ENCODE measurements at regions not wholly inside any gene's neighbourhood (a gene's known extent, or its start where the extent isn't known, plus 50 kb on each side); places are given as distances from the start of the nearest gene placed in this dataset.

GRCh38 chr11:15563054-15563453 lies 448.3 kb downstream of the INSC start:
- TF ChIP-seq JUND (IDR thresholded peaks at IDR 0.05; ENCODE audit: low read depth) = no peak
- DNase-seq (ENCODE audit: low read depth in 1 of 2, low spot score in 1 of 2) = no peak
- in situ Hi-C loops (cut with HindIII; ENCODE audit: low pct_unique_long_range_greater_than_20kb, low sequenced_read_pairs) = no loop called here

DNA sequence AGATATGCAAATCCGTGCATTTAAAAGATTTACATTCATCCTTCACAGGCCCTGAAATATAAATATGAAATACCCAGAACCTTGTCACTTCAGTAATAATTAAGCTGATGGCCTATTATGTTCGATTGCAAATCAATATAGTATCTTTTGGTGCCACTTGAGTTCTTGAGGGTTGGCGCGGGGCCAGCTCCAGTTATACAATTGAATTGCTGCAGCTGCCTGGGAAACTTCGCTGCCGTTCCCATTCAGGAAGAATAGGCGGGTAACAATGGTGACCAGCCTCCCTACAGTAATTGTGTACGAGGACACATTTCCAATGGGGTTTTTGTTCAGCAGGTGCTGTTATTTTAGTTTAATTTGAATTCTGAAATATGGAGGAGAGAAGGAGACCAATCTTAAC lies 451.2 kb downstream of the INSC start:
- no peak for DNase-seq (ENCODE audit: low read depth in 1 of 2, low spot score in 1 of 2)
- in situ Hi-C loops (cut with HindIII; ENCODE audit: low pct_unique_long_range_greater_than_20kb, low sequenced_read_pairs) = no loop called here
- no peak for TF ChIP-seq JUND (IDR thresholded peaks at IDR 0.05; ENCODE audit: low read depth)

DNA sequence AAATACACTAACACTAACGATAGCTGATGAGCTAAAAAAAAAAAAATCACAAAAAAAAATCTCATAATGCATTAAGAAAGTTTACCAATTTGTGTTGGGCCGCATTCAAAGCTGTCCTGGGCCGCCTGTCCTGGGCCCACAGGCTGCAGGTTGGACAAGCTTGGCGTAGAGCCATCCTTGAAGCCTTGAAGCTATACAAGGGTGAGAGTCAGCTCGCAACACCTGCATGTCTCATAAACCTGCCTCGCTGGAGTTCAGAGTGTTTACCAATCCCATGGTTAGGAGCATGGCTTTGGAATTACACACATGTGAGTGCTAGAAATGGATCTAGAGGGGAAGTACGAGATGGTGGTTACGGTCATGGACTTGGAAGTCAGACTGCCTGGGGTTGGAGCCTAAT lies 453.7 kb downstream of the INSC start:
- TF ChIP-seq JUND (IDR thresholded peaks at IDR 0.05; ENCODE audit: low read depth) = no peak
- peak in 1 of 2 experiments; percentile 89 for DNase-seq (ENCODE audit: low read depth in 1 of 2, low spot score in 1 of 2)
- in situ Hi-C loops (cut with HindIII; ENCODE audit: low pct_unique_long_range_greater_than_20kb, low sequenced_read_pairs) = no loop called here

GRCh38 chr11:15569305-15570025 lies 454.7 kb downstream of the INSC start:
- in situ Hi-C loops (cut with HindIII; ENCODE audit: low pct_unique_long_range_greater_than_20kb, low sequenced_read_pairs) = no loop called here
- TF ChIP-seq JUND (IDR thresholded peaks at IDR 0.05; ENCODE audit: low read depth) = no peak
- peak in 1 of 2 experiments; percentile 86 for DNase-seq (ENCODE audit: low read depth in 1 of 2, low spot score in 1 of 2)

DNA sequence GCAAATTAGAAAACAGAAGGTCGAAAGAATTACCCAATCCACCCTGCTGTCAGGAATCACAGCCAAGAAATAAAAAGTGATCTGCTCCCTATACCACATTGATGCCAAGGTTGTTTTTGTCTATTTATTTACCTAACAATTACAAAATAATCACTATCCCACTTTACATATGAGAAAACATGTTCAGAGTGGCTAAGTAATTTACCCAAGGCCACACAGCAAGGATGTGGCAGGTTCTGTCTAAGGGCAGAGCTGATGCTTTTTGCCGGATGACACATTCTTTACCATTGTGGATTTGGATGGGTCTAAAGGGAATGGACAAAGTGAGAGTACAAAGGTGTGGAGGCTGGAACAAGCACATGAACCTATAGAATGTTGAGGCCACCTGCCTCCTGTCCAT lies 460.7 kb downstream of the INSC start:
- in situ Hi-C loops (cut with HindIII; ENCODE audit: low pct_unique_long_range_greater_than_20kb, low sequenced_read_pairs) = no loop called here
- DNase-seq (ENCODE audit: low read depth in 1 of 2, low spot score in 1 of 2) = no peak

GRCh38 chr11:15576769-15577168 lies 462.0 kb downstream of the INSC start:
- in situ Hi-C loops (cut with HindIII; ENCODE audit: low pct_unique_long_range_greater_than_20kb, low sequenced_read_pairs) = no loop called here
- DNase-seq (ENCODE audit: low read depth in 1 of 2, low spot score in 1 of 2) = no peak
- no peak for TF ChIP-seq JUND (IDR thresholded peaks at IDR 0.05; ENCODE audit: low read depth)

More for the DNA sequence above, 460.7 kb downstream of the INSC start:
- TF ChIP-seq JUND (IDR thresholded peaks at IDR 0.05; ENCODE audit: low read depth) = no peak

GRCh38 chr11:15577519-15577918 lies 462.8 kb downstream of the INSC start:
- TF ChIP-seq JUND (IDR thresholded peaks at IDR 0.05; ENCODE audit: low read depth) = no peak
- DNase-seq (ENCODE audit: low read depth in 1 of 2, low spot score in 1 of 2) = no peak
- in situ Hi-C loops (cut with HindIII; ENCODE audit: low pct_unique_long_range_greater_than_20kb, low sequenced_read_pairs) = no loop called here

GRCh38 chr11:15579287-15580001 lies 464.7 kb downstream of the INSC start:
- DNase-seq (ENCODE audit: low read depth in 1 of 2, low spot score in 1 of 2) = no peak
- in situ Hi-C loops (cut with HindIII; ENCODE audit: low pct_unique_long_range_greater_than_20kb, low sequenced_read_pairs) = no loop called here

GRCh38 chr11:15580056-15580774 lies 465.5 kb downstream of the INSC start:
- no peak for TF ChIP-seq JUND (IDR thresholded peaks at IDR 0.05; ENCODE audit: low read depth)
- in situ Hi-C loops (cut with HindIII; ENCODE audit: low pct_unique_long_range_greater_than_20kb, low sequenced_read_pairs) = no loop called here
- no peak for DNase-seq (ENCODE audit: low read depth in 1 of 2, low spot score in 1 of 2)

More at GRCh38 chr11:15579287-15580001, 464.7 kb downstream of the INSC start:
- TF ChIP-seq JUND (IDR thresholded peaks at IDR 0.05; ENCODE audit: low read depth) = no peak

GRCh38 chr11:15580775-15581095 lies 466.0 kb downstream of the INSC start:
- in situ Hi-C loops (cut with HindIII; ENCODE audit: low pct_unique_long_range_greater_than_20kb, low sequenced_read_pairs) = no loop called here
- DNase-seq (ENCODE audit: low read depth in 1 of 2, low spot score in 1 of 2) = no peak
- TF ChIP-seq JUND (IDR thresholded peaks at IDR 0.05; ENCODE audit: low read depth) = no peak

DNA sequence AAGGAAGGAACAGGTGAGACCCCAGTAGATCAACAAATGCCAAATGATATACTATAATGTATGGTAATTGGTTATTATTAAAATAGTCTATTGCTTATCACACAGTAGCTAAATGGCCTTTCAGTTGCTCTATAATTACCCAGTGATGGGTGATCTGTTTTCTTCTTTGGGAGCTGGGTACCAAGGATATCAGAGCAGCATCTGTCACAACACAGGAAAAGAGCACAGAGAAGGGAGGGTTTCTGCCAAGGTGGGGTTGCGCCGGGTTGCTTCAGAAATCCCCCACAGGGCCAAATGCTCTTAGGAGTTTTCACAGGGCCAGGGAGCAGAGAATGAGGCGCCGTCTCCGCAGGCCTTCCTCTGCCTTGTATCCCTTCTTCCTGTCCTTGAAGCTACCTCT lies 469.4 kb downstream of the INSC start:
- in situ Hi-C loops (cut with HindIII; ENCODE audit: low pct_unique_long_range_greater_than_20kb, low sequenced_read_pairs) = no loop called here
- no peak for DNase-seq (ENCODE audit: low read depth in 1 of 2, low spot score in 1 of 2)
- no peak for TF ChIP-seq JUND (IDR thresholded peaks at IDR 0.05; ENCODE audit: low read depth)

DNA sequence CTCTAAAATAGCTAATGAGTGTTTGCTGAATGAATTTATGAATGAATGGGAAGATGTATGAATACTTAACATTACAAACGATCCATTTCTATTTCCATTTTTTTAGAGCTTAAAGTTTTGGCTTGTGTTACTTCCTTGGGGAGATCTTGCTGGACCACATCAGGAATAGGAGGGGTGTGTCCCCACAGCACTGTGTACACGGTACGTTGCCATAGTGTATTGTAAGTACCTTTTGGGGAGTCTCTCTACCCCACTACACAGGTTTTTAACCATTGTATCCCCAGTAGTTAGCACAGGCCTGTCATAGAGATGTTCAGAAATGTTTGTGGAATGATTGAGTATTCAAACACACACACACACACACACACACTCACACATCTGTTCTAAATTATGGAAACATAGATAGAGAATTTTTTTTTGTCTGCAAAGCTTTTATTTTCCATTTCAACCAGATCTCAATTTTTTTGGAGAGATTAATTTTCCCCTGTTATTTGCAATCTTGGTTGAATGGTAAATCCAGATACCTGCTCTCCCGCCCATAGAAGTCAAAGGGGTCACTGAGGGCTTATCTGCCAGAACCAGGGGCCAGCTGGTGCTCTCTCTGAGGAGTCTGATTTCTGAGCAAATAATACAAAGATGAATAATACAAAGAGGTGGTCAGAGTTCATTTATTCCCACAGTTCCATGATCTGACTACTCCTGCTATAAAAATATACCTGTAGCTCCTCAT lies 471.0 kb downstream of the INSC start:
- no peak for TF ChIP-seq JUND (IDR thresholded peaks at IDR 0.05; ENCODE audit: low read depth)
- in situ Hi-C loops (cut with HindIII; ENCODE audit: low pct_unique_long_range_greater_than_20kb, low sequenced_read_pairs) = no loop called here
- no peak for DNase-seq (ENCODE audit: low read depth in 1 of 2, low spot score in 1 of 2)
